Stimulated activated CD8-positive, alpha-beta memory T cell treated with anti-CD3 and anti-CD28 coated beads, Interleukin-4, amount 100 ng/mL, for 1 hour (primary cell): ENCODE measurements at regions not wholly inside any gene's neighbourhood (a gene's known extent, or its start where the extent isn't known, plus 50 kb on each side); places are given as distances from the start of the nearest gene placed in this dataset.
"Not testable (repeated sequence)": the region's sequence is repeated elsewhere in the genome, so short reads cannot be mapped to it uniquely, and the experiment has no call there.

Experiments
- DNase-seq, 2 donors: peaks; one replicate each; pipeline ENCODE4 v3.0.0-alpha.2; 2020; ENCODE audit warnings: low read depth in 2 of 2, low spot score in 1 of 2

GRCh38 chr12:69179786-69180185 lies 59.6 kb upstream of the CPSF6 start:
- DNase-seq, result no peak

GRCh38 chr12:69187572-69187971 lies 51.8 kb upstream of the CPSF6 start:
- not testable (repeated sequence) for DNase-seq

GRCh38 chr12:69189378-69189978 lies 49.9 kb upstream of the CPSF6 start:
- no peak for DNase-seq
